Activated T-helper 1 cell treated with anti-CD3 and anti-CD28 coated beads, Interleukin-12 subunit alpha, Interleukin-12 subunit beta, Interleukin-2, Interleukin-4 antibody, amounts not matched to agents 30 ng/mL and 10 ng/mL and 1 ng/mL, durations not matched to agents 14 hours and 24 hours and 36 hours (primary cell): ENCODE measurements at regions not wholly inside any gene's neighbourhood (a gene's known extent, or its start where the extent isn't known, plus 50 kb on each side); places are given as distances from the start of the nearest gene placed in this dataset.

Experiments used
- DNase-seq: peaks from one replicate; pipeline ENCODE4 v3.0.0; 2021; ENCODE audit warnings: low spot score
- H3K27ac Mint-ChIP-seq: one replicate; pipeline ENCODE4 v1.8.0; 2021; ENCODE audit warnings: mild to moderate bottlenecking, mixed read lengths
- H3K27me3 Mint-ChIP-seq: one replicate; pipeline ENCODE4 v1.8.0; 2022; ENCODE audit warnings: mild to moderate bottlenecking, moderate library complexity, mixed read lengths; ENCODE audit not compliant: insufficient read depth
- H3K36me3 Mint-ChIP-seq: one replicate; pipeline ENCODE4 v1.8.0; 2021; ENCODE audit warnings: low read depth, mixed read lengths
- H3K4me1 Mint-ChIP-seq: one replicate; pipeline ENCODE4 v1.8.0; 2021; ENCODE audit warnings: low read depth, mixed read lengths
- H3K4me3 Mint-ChIP-seq: one replicate; pipeline ENCODE4 v1.8.0; 2021; ENCODE audit warnings: mild to moderate bottlenecking, moderate library complexity, mixed read lengths
- H3K9me3 Mint-ChIP-seq: one replicate; pipeline ENCODE4 v1.8.0; 2021; ENCODE audit warnings: mixed read lengths
- intact Hi-C: fragments of 100-400 bp; cut with micrococcal nuclease; formaldehyde crosslinking; loops from one replicate; pipeline ENCODE4 v1.15.1; 2024

DNA sequence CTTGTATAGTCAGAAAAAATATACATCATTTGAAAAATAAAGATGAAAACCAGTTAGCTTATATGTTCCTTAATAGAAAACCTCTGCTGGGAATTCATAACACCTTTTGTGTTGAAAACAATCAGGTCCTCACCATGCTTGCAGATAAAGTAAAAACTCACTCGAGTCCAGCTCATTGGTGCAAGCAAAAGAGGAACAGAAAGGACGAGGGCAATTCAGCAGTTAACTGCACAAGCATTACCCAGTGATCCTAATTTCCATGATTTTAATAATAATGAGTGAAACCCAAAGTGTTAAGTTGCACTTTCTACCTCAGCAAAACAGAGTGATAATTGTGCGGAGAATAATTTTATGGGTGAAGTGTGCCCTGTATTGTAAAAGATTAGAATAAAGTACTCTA, 839.9 kb downstream of the BCL11A start:
- Mint-ChIP-seq H3K9me3 (no peaks in the 10 kb centered on the region), H3K4me1 (no peaks in the 10 kb centered on the region), H3K36me3 (no peaks in the 10 kb centered on the region), H3K27me3 (no peaks in the 10 kb centered on the region), H3K27ac (no peak overlapping the region), H3K4me3 (no peak overlapping the region)
- DNase-seq: no peak
- intact Hi-C loops: no loop called here

DNA sequence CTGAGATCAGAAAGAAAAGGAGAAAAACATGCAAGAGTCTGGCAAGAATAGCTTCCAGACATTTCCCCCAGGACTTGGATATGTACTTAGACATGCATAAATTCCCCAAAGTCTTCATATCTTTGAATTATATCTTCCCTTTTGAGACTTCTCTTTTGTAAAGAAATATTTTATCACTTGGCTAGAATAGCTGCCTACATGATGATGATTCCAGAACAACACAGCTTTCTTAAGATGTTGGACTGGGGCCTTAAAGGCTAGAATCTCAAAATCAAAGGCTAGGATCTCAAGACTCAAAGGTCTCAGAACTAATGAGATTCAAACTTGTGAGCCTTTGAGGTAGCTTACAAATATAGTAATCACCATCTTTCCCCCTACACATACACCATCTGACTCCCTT, 842.3 kb downstream of the BCL11A start:
- H3K36me3 Mint-ChIP-seq: no peaks in the 10 kb centered on the region

DNA sequence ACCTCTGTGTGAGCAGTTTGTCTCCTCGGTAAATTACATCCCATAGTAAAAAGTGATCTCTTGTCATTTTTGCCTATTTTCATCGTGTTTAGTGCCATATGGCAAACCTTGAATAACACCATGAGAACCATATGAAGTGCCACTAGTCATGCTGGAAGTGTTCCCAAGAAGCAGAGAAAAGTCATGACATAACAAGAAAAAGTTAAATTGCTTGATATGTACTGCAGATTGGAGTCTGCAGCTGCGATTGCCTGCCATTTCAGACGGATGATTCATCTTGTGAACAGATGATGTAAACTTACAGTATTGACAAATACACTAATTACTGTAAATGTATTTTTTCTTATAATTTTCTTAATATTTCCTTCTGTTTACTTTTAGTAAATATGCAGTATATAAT, 846.7 kb downstream of the BCL11A start:
- no peak overlapping the region for H3K4me3 Mint-ChIP-seq
- no peaks in the 10 kb centered on the region for H3K4me1 Mint-ChIP-seq
- intact Hi-C loops: no loop called here
- no peaks in the 10 kb centered on the region for H3K27me3 Mint-ChIP-seq
- H3K27ac Mint-ChIP-seq: no peak overlapping the region
- no peaks in the 10 kb centered on the region for H3K36me3 Mint-ChIP-seq
- H3K9me3 Mint-ChIP-seq: no peaks in the 10 kb centered on the region
- DNase-seq: no peak

More for the DNA sequence above, 842.3 kb downstream of the BCL11A start:
- no peaks in the 10 kb centered on the region for H3K27me3 Mint-ChIP-seq
- intact Hi-C loops: no loop called here
- no peak overlapping the region for H3K27ac Mint-ChIP-seq
- H3K4me1 Mint-ChIP-seq: no peaks in the 10 kb centered on the region
- H3K4me3 Mint-ChIP-seq: no peak overlapping the region
- no peak for DNase-seq
- H3K9me3 Mint-ChIP-seq: no peaks in the 10 kb centered on the region

DNA sequence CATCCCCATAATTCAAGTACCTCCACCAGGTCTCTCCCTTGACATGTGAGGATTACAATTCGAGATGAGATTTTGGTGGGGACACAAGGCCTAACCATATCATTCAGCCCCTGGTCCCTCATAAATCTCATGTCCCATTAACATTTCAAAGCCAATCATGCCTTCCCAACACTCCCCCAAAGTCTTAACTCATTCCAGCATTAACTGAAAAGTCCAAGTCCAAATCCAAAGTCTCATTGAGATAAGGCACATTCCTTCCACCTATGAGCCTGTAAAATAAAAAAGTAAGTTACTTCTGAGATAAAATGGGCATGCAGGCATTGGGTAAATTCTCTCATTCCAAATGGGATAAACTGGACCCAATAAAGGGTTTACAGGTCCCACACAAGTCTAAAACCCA, 849.7 kb downstream of the BCL11A start:
- Mint-ChIP-seq H3K36me3 (no peaks in the 10 kb centered on the region), H3K9me3 (no peaks in the 10 kb centered on the region), H3K4me3 (no peak overlapping the region), H3K27ac (no peak overlapping the region), H3K27me3 (no peaks in the 10 kb centered on the region), H3K4me1 (no peaks in the 10 kb centered on the region)
- no peak for DNase-seq
- intact Hi-C loops: no loop called here

DNA sequence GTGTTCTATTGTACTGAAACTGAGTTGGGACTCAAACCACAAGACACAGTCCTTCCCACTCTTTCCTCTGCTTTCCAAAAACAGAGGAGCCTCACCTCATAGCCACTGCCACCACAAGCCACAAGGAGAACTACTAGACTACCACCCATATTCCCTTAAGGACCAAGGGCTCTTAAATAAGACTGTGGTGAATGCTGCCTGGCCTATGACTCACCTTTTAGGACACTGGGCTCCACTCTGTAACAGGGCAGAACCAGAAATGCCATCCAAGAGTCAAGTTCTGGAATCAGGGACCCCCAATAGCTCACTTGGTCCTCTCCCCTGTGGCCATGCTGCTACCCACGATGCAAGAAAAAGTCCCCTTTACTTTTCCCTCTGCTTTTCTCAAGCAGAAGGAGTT, 851.4 kb downstream of the BCL11A start:
- H3K36me3 Mint-ChIP-seq: no peaks in the 10 kb centered on the region
- no peaks in the 10 kb centered on the region for H3K4me1 Mint-ChIP-seq
- no peaks in the 10 kb centered on the region for H3K27me3 Mint-ChIP-seq
- H3K4me3 Mint-ChIP-seq: no peak overlapping the region
- no peak for DNase-seq
- H3K27ac Mint-ChIP-seq: no peak overlapping the region
- no peaks in the 10 kb centered on the region for H3K9me3 Mint-ChIP-seq
- intact Hi-C loops: no loop called here

DNA sequence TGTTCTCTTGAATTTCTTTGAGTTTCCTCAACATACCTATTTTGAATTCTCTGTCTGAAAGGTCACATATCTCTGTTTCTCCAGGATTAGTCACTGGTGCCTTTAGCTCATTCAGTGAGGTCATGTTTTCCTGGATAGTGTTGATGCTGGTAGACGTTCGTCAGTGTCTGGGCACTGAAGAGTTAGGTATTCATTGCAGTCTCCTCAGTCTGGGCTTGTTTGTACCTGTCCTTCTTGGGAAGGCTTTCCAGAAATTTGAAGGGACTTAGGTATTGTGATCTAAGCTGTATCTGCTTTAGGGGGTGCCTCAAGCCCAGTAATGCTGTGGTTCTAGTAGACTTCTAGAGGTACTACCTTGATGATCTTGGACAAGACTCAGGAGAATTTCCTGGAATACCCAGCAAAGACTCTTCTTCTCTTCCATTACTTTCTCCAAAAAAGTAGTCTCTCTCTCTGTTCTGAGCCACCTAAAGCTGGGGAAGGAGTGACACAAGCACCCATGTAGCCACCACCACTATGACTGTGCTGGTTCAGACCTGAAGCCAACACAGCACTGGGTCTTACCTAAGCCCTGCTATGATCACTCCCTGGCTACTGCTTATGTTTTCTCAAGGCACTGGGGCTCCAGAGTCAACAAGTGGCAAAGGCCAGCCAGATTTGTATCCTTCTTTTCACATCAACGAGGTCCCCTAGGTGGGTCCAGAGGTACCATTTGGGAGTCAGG, 852.0 kb downstream of the BCL11A start:
- Mint-ChIP-seq H3K36me3 (no peaks in the 10 kb centered on the region), H3K4me3 (no peak overlapping the region), H3K4me1 (no peaks in the 10 kb centered on the region), H3K27me3 (no peaks in the 10 kb centered on the region), H3K27ac (no peak overlapping the region), H3K9me3 (no peaks in the 10 kb centered on the region)
- intact Hi-C loops: no loop called here
- no peak for DNase-seq

DNA sequence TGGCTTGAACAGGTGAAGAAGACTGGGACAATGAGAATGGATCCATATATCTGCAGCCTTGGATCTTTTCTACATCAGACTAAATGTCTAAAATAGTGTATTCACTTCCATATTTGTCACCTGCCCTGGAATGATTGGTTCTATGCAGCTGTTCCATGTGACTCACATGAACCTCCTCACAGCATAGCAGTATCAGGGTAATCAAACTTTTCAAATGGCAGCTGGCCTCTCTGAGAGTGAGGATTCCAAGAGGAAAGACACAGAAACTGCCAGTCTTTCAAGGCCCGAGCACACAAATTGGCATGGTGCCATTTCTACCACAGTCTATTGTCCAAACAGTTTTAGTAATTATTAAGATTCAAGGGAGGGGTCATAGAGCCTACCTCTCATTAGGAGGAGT, 859.3 kb downstream of the BCL11A start:
- Mint-ChIP-seq H3K9me3 (no peaks in the 10 kb centered on the region), H3K4me3 (no peak overlapping the region), H3K27ac (no peak overlapping the region), H3K27me3 (no peaks in the 10 kb centered on the region), H3K4me1 (no peaks in the 10 kb centered on the region), H3K36me3 (no peaks in the 10 kb centered on the region)
- DNase-seq: no peak
- intact Hi-C loops: no loop called here

DNA sequence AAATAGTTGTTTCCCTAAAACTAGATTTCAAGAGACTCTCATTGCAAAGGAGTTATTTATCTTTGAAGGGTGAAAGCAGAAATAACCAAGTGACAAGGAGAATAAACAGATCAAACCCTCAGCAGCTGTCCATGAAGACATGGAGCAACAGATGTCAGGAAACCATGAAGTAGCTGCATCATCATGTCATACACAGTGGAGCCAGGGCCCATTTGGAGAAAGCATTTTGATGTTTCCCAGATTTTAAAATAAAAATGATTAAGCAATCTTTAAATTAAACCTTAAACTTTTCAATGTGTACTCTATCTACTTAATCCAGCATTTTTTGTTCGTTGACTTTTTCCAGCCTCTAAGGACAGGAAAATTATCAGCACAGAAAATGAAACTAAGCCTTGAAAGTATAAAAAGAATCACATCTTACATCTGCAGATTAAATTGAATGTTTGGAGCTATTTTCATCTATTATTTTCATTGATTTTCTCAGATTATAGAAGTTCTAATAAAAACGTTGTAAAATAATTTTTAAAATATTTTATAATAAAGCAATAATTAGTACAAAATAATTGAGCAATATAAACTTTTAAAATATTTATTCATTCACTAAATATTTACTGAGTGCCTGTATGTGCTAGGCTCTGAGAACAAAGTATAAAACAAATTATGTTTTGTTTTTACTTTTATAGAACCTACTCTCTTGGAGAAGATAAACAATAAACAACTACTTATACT, 860.1 kb downstream of the BCL11A start:
- Mint-ChIP-seq H3K4me1 (no peaks in the 10 kb centered on the region), H3K4me3 (no peak overlapping the region), H3K36me3 (no peaks in the 10 kb centered on the region), H3K27ac (no peak overlapping the region), H3K9me3 (no peaks in the 10 kb centered on the region), H3K27me3 (no peaks in the 10 kb centered on the region)
- intact Hi-C loops: no loop called here
- DNase-seq: no peak

DNA sequence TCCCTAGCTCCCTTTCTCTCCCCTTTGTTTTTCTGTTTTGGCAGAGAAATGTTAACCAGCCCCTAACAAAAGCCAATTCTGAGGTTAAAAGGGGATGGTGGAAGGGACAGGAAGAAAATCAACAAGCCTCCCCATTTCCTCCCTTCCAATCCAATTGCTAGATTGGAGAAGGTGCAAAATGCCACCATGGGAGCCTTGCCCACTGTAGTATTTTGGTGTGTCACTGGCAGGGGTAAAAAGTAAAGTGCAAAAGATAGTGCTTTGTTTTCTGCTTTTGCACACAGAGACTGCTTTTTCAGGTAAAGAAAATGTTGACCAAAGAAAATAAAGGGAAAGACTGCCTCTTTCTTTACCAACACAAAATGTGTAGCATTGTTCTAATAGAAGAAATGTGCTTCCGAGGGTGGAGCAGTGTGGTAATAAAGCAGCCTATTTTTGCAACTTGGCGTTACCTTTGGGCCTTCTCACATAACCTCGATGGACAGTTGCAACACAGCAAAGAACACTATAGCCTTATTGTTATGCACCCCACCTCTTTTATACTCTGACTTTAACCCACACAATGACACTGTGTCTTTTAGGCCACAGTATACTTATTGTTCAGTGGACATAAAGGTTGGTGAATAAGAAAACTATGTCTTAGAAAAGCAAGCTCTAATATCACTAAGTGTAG, 861.8 kb downstream of the BCL11A start:
- H3K9me3 Mint-ChIP-seq: peaks cover 2% of the 10 kb centered on the region
- intact Hi-C loops: no loop called here
- no peak for DNase-seq
- H3K27ac Mint-ChIP-seq: no peak overlapping the region
- no peaks in the 10 kb centered on the region for H3K27me3 Mint-ChIP-seq
- H3K4me3 Mint-ChIP-seq: no peak overlapping the region
- H3K4me1 Mint-ChIP-seq: no peaks in the 10 kb centered on the region
- H3K36me3 Mint-ChIP-seq: no peaks in the 10 kb centered on the region

DNA sequence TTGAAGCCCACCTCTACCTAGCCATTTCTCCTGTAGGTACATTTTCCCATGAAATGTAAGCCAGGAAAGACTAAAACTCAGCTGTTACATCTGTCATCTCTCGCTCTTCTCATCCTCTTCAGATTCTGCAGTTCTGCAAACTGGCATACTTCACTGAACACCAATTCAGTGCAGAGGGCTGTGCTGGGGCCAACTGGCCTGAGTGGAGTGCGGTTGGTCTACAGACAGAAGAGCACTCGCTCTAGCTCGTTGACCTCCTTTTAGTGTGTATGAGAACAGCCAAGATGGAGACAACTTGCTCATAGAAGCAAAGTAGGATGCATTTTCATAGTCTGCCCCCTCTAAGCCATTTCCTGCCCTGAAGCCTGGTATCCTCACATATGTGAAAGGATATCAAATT, 862.6 kb downstream of the BCL11A start:
- intact Hi-C loops: no loop called here
- peaks cover 3% of the 10 kb centered on the region for H3K9me3 Mint-ChIP-seq

DNA sequence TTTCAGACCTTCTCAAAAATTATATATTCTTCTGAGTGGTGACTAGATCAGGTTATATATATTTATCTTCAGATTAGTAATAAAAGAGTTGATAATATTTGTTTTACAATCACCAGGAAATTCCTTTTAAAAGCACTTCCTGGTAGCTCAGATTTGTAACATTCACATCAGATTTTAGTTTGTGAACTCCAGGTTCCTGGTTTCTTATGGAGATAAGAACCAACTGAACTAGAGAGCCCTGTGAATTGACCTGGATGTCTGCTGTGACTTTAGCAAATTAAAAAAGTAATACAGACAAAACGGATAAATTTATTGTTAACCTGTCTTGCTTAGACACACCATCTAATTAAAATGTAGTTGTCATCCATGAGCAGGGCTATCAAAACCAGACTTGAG, 868.7 kb downstream of the BCL11A start:
- Mint-ChIP-seq H3K4me1 (no peaks in the 10 kb centered on the region), H3K4me3 (no peak overlapping the region), H3K27ac (no peak overlapping the region), H3K27me3 (no peaks in the 10 kb centered on the region), H3K9me3 (peaks cover 3% of the 10 kb centered on the region), H3K36me3 (no peaks in the 10 kb centered on the region)
- intact Hi-C loops: no loop called here
- DNase-seq: no peak

More for the DNA sequence above, 862.6 kb downstream of the BCL11A start:
- Mint-ChIP-seq H3K4me1 (no peaks in the 10 kb centered on the region), H3K27me3 (no peaks in the 10 kb centered on the region), H3K27ac (no peak overlapping the region), H3K36me3 (no peaks in the 10 kb centered on the region), H3K4me3 (no peak overlapping the region)
- DNase-seq: no peak

DNA sequence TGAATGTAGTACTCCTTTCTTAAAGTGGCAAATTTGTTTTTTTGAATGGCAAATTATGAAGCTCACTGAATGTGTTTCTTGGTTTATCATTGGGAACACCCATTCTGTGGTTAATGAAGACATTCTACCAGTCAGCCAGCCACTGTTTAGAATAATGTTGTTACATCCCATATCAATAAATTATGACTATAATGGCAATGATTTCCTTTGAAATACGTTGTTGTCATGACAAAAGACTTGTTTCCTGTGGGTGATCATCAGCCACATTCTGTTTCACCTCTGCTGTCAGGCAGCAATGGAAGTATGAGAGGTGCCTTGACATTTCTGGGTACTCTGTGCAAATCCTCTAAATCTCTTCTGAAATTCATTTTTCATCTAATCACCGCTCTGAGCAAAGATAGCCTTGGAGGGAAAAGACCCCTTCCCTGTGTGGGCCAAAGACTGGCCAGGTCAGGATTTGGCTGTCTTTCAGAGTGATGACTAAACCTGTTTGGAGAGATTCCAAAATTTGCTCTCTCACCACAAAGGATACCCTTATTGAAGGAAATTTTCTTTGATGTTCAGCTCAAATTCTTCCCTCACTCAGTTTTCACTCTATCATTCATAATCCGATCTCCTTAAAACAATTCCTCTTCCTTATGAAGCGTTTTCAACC, 869.2 kb downstream of the BCL11A start:
- no peaks in the 10 kb centered on the region for H3K36me3 Mint-ChIP-seq
- DNase-seq: no peak
- H3K27me3 Mint-ChIP-seq: no peaks in the 10 kb centered on the region
- intact Hi-C loops: no loop called here
- H3K4me1 Mint-ChIP-seq: no peaks in the 10 kb centered on the region
- peaks cover 3% of the 10 kb centered on the region for H3K9me3 Mint-ChIP-seq
- no peak overlapping the region for H3K4me3 Mint-ChIP-seq
- H3K27ac Mint-ChIP-seq: no peak overlapping the region

DNA sequence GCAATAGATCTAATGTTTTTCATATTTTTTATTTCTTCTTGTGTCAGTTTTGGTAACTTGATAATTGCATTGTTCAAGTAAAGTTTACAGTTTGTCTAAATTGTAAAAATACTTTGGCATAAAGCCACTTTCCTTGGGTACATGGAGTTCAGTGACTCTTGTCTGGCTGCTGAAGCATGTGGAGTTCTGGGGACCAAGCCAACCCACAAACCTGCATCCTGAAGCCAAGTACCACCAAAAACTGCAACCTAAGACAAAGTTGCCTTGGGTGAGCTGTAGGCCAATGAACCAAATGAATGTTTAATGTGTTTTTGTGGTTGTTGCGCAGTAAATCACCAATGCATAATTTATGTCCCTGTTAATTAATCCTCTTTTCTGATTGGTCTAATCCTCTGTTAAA, 872.6 kb downstream of the BCL11A start:
- no peak for DNase-seq
- Mint-ChIP-seq H3K9me3 (no peaks in the 10 kb centered on the region), H3K27ac (no peak overlapping the region), H3K4me3 (no peak overlapping the region), H3K36me3 (no peaks in the 10 kb centered on the region), H3K27me3 (no peaks in the 10 kb centered on the region), H3K4me1 (no peaks in the 10 kb centered on the region)
- intact Hi-C loops: no loop called here
